Kidney (tissue), 13 donors: ENCODE measurements at regions not wholly inside any gene's neighbourhood (a gene's known extent, or its start where the extent isn't known, plus 50 kb on each side); places are given as distances from the start of the nearest gene placed in this dataset.
"Not testable (repeated sequence)": the region's sequence is repeated elsewhere in the genome, so short reads cannot be mapped to it uniquely, and the experiment has no call there.

Experiments used
- DNase-seq, 5 donors: peaks; one replicate each; pipeline ENCODE4 v3.0.0-alpha.2; 2013 to 2020
- FAIRE-seq: peaks from 2 replicates; lab custom pipeline; 2012; peaks lifted over from hg19 to GRCh38; lab: Jason Lieb, UNC
- H3K27ac ChIP-seq, 2 donors: one replicate each; pipeline ENCODE4 v1.7.0; 2013; ENCODE audit warnings: low read depth in 2 of 2, low read length in 2 of 2, inconsistent platforms in 1 of 2
- H3K27me3 ChIP-seq: one replicate; pipeline ENCODE4 v1.7.1; 2013; ENCODE audit warnings: low read length, inconsistent platforms; ENCODE audit not compliant: control insufficient read depth, insufficient read depth
- H3K36me3 ChIP-seq, 3 donors: one replicate each; pipeline versions ENCODE4 v1.7.0 to v1.7.1; 2013; ENCODE audit warnings: low read length in 3 of 3, control low read depth in 1 of 3, inconsistent platforms in 1 of 3; ENCODE audit not compliant: insufficient read depth in 3 of 3, control insufficient read depth in 2 of 3
- H3K4me1 ChIP-seq, 3 donors: one replicate each; pipeline versions ENCODE4 v1.7.0 to v1.7.1; 2013; ENCODE audit warnings: low read length in 3 of 3, inconsistent platforms in 1 of 3, low read depth in 1 of 3; ENCODE audit not compliant: control insufficient read depth in 2 of 3, insufficient read depth in 2 of 3
- H3K4me3 ChIP-seq, 3 donors: one replicate each; pipeline versions ENCODE4 v1.7.0 to v1.8.1; 2013; ENCODE audit warnings: low read length in 3 of 3, control low read depth in 1 of 3, inconsistent platforms in 1 of 3
- H3K9ac ChIP-seq, 3 donors: one replicate each; pipeline versions ENCODE4 v1.7.0 to v1.7.1; 2013; ENCODE audit warnings: low read length in 3 of 3, control low read depth in 1 of 3, inconsistent platforms in 1 of 3
- H3K9me3 ChIP-seq, 3 donors: one replicate each; pipeline versions ENCODE4 v1.7.0 to v1.7.1; 2013; ENCODE audit warnings: low read length in 3 of 3, control low read depth in 1 of 3, inconsistent platforms in 1 of 3; ENCODE audit not compliant: control insufficient read depth in 2 of 3, insufficient read depth in 1 of 3
- CTCF ChIP-seq: IDR thresholded peaks from 3 replicates; pipeline ENCODE4 v1.5.1; 2012; ENCODE audit warnings: mild to moderate bottlenecking, moderate library complexity, borderline replicate concordance; ENCODE audit not compliant: insufficient read depth; ENCODE audit errors: extremely low read depth
- intact Hi-C: fragments of 100-400 bp; cut with DNase I; formaldehyde crosslinking; loops from one replicate; pipeline ENCODE4 v1.11.1; 2022
- donor health status: control.
- donor health status: control.
- donor health status: control.
- donor health status: control.
- donor health status: control.
- donor health status: DM: yes; HTN: yes; CAD: no.
- donor health status: Normal renal cell carcinoma (clear cell type).

GRCh38 chr10:4224178-4224577 lies 439.2 kb upstream of the KLF6 start:
- H3K27ac ChIP-seq = no peak overlapping the region
- H3K36me3 ChIP-seq = no peaks in the 10 kb centered on the region
- intact Hi-C loops = no loop called here
- no peaks in the 10 kb centered on the region for H3K4me1 ChIP-seq
- FAIRE-seq (no peak), DNase-seq (no peak)
- no peak for TF ChIP-seq CTCF
- H3K4me3 ChIP-seq = no peak overlapping the region
- H3K9ac ChIP-seq = no peak overlapping the region
- no peaks in the 10 kb centered on the region for H3K27me3 ChIP-seq
- no peaks in the 10 kb centered on the region for H3K9me3 ChIP-seq

- H3K27ac ChIP-seq, H3K9ac ChIP-seq, H3K4me3 ChIP-seq, H3K27me3 ChIP-seq, H3K36me3 ChIP-seq, intact Hi-C loops, FAIRE-seq, H3K9me3 ChIP-seq, H3K4me1 ChIP-seq, DNase-seq: not testable (repeated sequence)
These were observed 436.3 kb upstream of the KLF6 start for GRCh38 chr10:4221310-4221709.

- intact Hi-C loops = no loop called here
- DNase-seq (no peak), FAIRE-seq (no peak)
- TF ChIP-seq CTCF = no peak
- H3K27ac ChIP-seq = no peak overlapping the region
- H3K9ac ChIP-seq = no peak overlapping the region
- no peak overlapping the region for H3K4me3 ChIP-seq
- H3K27me3 ChIP-seq = no peaks in the 10 kb centered on the region
- no peaks in the 10 kb centered on the region for H3K36me3 ChIP-seq
- H3K4me1 ChIP-seq = no peaks in the 10 kb centered on the region
- H3K9me3 ChIP-seq = no peaks in the 10 kb centered on the region
These were observed 434.9 kb upstream of the KLF6 start for GRCh38 chr10:4219901-4220300.

- H3K4me1 ChIP-seq = no peaks in the 10 kb centered on the region
- no peaks in the 10 kb centered on the region for H3K36me3 ChIP-seq
- no peak overlapping the region for H3K4me3 ChIP-seq
- intact Hi-C loops = no loop called here
- H3K27ac ChIP-seq = no peak overlapping the region
- no peak overlapping the region for H3K9ac ChIP-seq
- DNase-seq (no peak), FAIRE-seq (no peak)
- no peaks in the 10 kb centered on the region for H3K9me3 ChIP-seq
- H3K27me3 ChIP-seq = no peaks in the 10 kb centered on the region
- TF ChIP-seq CTCF = no peak
These were observed 432.6 kb upstream of the KLF6 start for GRCh38 chr10:4217653-4218052.
